PC-9 (cell line): ENCODE measurements at regions not wholly inside any gene's neighbourhood (a gene's known extent, or its start where the extent isn't known, plus 50 kb on each side); places are given as distances from the start of the nearest gene placed in this dataset.

Experiments
- BruUV-seq: library from RNA; stranded (reverse); fragments of 400-500 nt; replicated peaks from 2 replicates; lab custom pipeline; 2021; lab: Mats Ljungman, UMichigan
- CTCF ChIA-PET: fragments of 300-600 bp; sonication (Branson Sonifier 250); formaldehyde crosslinking; loops from one replicate; lab custom pipeline; 2022; ENCODE audit warnings: antibody characterized with exemption; lab: Charles Lee
- POLR2A ChIA-PET: fragments of 300-600 bp; sonication (Branson Sonifier 250); formaldehyde crosslinking; loops from one replicate; lab custom pipeline; 2022; ENCODE audit warnings: antibody characterized with exemption; ENCODE audit not compliant: unreplicated experiment; lab: Charles Lee
- DNase-seq, 2 experiments: peaks; one replicate each; pipeline versions ENCODE4 v3.0.0 to v3.0.0-alpha.2; 2015 to 2022; ENCODE audit warnings: mixed read lengths in 1 of 2
- H2AFZ ChIP-seq: fragments of 200-600 bp; sonication (generic); 2 replicates; pipeline ENCODE4 v1.8.1; 2017; ENCODE audit warnings: antibody characterized with exemption
- H3F3A ChIP-seq: fragments of 200-600 bp; sonication (generic); 2 replicates; pipeline ENCODE4 v1.8.1; 2017; ENCODE audit warnings: antibody characterized with exemption, mild to moderate bottlenecking, low read depth; ENCODE audit not compliant: insufficient read depth
- H3K27ac ChIP-seq: fragments of 200-600 bp; sonication (generic); 2 replicates; pipeline ENCODE4 v1.6.1; 2016; ENCODE audit warnings: mixed run types
- H3K27me3 ChIP-seq: fragments of 200-600 bp; sonication (generic); 2 replicates; pipeline ENCODE4 v1.6.1; 2016; ENCODE audit warnings: low read depth, mixed run types; ENCODE audit not compliant: insufficient read depth
- H3K36me3 ChIP-seq: fragments of 200-600 bp; sonication (generic); 2 replicates; pipeline ENCODE4 v1.6.1; 2016; ENCODE audit warnings: low read depth, mixed run types
- H3K4me1 ChIP-seq: fragments of 200-600 bp; sonication (generic); replicated peaks from 2 replicates; pipeline ENCODE4 v1.6.1; 2016; ENCODE audit warnings: mixed run types; ENCODE audit not compliant: insufficient read depth
- H3K4me2 ChIP-seq: fragments of 200-600 bp; sonication (generic); 2 replicates; pipeline ENCODE4 v1.6.1; 2017; ENCODE audit warnings: mixed run types
- H3K4me3 ChIP-seq: fragments of 200-600 bp; sonication (generic); 2 replicates; pipeline ENCODE4 v1.6.1; 2016; ENCODE audit warnings: mixed run types
- H3K79me2 ChIP-seq: fragments of 200-600 bp; sonication (generic); 2 replicates; pipeline ENCODE4 v1.6.1; 2017; ENCODE audit warnings: low read depth, mixed run types
- H3K9me2 ChIP-seq: fragments of 200-600 bp; sonication (generic); 2 replicates; pipeline ENCODE4 v1.8.1; 2017; ENCODE audit warnings: mild to moderate bottlenecking; ENCODE audit not compliant: insufficient read depth
- H3K9me3 ChIP-seq: fragments of 200-600 bp; sonication (generic); 2 replicates; pipeline ENCODE4 v1.8.1; 2016; ENCODE audit warnings: low read depth; ENCODE audit not compliant: insufficient read depth
- H4K20me1 ChIP-seq: fragments of 200-600 bp; sonication (generic); 2 replicates; pipeline ENCODE4 v1.8.1; 2017; ENCODE audit not compliant: insufficient read depth
- CTCF ChIP-seq: fragments of 200-600 bp; sonication (generic); conservative IDR thresholded peaks from 2 replicates; pipeline ENCODE4 v1.6.1; 2017; ENCODE audit warnings: mixed run types, antibody characterized with exemption, mild to moderate bottlenecking, moderate library complexity
- EZH2 ChIP-seq: fragments of 200-600 bp; sonication (generic); IDR thresholded peaks from 2 replicates; pipeline ENCODE4 v1.8.0; 2017; ENCODE audit warnings: antibody characterized with exemption, low read depth
- intact Hi-C: fragments of 100-400 bp; cut with micrococcal nuclease; formaldehyde crosslinking; loops from one replicate; pipeline ENCODE4 v1.10.0; 2022; ENCODE audit not compliant: unreplicated experiment

DNA sequence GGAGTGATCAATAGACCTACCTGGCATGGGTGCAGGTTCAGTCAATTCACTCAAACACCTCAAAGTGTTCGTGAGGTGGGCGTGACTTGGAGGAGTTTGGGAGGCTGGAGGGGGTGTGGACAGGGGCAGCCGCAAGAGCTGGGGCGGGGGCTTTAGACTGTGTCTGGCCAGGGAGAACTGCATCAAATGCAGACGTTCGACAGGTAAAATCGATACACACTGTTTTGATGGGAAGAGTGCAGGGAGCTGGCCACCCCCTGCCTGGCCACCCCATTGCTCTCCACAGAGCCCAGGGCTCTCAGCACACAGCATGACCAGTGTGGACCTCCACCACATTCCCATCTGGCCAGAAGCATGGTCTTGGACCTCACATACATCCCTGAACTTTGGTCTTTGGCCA, 412.1 kb downstream of the OCA2 start:
- H4K20me1 ChIP-seq = no peaks in the 10 kb centered on the region
- TF ChIP-seq CTCF = no peak
- no peak for TF ChIP-seq EZH2
- H3F3A ChIP-seq = no peaks in the 10 kb centered on the region
- no peak for DNase-seq
- no peaks in the 10 kb centered on the region for H3K79me2 ChIP-seq
- ChIA-PET CTCF (no interaction called here), POLR2A (no interaction called here)
- no peak overlapping the region for H2AFZ ChIP-seq
- no TSS peak for BruUV-seq
- no peaks in the 10 kb centered on the region for H3K9me3 ChIP-seq
- H3K4me2 ChIP-seq = no peak overlapping the region
- no peaks in the 10 kb centered on the region for H3K9me2 ChIP-seq
- H3K27ac ChIP-seq = no peak overlapping the region
- no peaks in the 10 kb centered on the region for H3K36me3 ChIP-seq
- intact Hi-C loops = no loop called here
- H3K4me1 ChIP-seq = no peaks in the 10 kb centered on the region
- H3K27me3 ChIP-seq = no peaks in the 10 kb centered on the region
- no peak overlapping the region for H3K4me3 ChIP-seq

DNA sequence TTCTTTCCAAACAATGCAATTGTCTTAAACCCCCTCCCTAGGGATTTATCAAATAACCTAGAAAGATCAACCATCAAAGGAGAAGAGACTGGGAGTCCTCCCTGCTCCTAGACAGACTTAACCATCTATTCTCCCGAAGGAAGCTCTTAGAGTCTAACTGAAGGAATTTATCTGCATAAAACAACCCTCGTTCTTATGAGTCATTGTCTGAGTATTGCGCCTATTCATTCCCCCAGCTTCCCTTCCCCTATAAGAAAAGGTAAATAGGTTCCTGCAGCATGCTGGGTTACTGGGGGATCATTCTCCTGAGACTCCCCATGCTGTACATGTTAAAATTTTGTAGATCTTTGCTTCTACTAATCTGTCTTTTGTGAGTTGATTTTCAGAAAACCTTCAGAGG, 412.7 kb downstream of the OCA2 start:
- DNase-seq = no peak
- Histone ChIP-seq H3K27me3 (no peaks in the 10 kb centered on the region), H3K9me2 (no peaks in the 10 kb centered on the region), H4K20me1 (no peaks in the 10 kb centered on the region), H3K9me3 (no peaks in the 10 kb centered on the region), H2AFZ (no peak overlapping the region), H3K27ac (no peak overlapping the region), H3K79me2 (no peaks in the 10 kb centered on the region), H3K36me3 (no peaks in the 10 kb centered on the region), H3K4me1 (no peaks in the 10 kb centered on the region), H3K4me3 (no peak overlapping the region), H3K4me2 (no peak overlapping the region), H3F3A (no peaks in the 10 kb centered on the region)
- POLR2A ChIA-PET = no interaction called here
- CTCF ChIA-PET = no interaction called here
- no peak for TF ChIP-seq EZH2
- no peak for TF ChIP-seq CTCF
- intact Hi-C loops = no loop called here
- BruUV-seq = no TSS peak

DNA sequence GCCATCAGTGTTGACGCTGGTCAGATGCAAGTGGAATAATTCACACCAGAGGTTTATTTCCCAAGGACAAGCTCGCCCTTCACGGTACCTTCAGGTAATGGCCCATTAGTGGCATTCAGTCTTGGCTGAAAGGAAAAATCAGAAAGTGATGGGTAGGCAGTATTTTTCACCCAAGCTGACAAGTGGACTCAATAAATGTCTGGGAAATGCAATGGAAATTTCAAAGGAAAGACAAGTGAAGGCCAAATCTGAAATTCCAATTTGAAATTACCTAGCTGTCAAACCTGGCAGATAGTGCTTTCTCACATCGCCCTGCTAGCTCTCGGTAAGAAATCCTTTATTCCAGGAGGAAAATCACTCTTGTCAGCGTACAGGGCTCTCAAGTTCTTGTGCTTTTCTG, 413.5 kb downstream of the OCA2 start:
- H3K36me3 ChIP-seq = no peaks in the 10 kb centered on the region
- POLR2A ChIA-PET = no interaction called here

More for the DNA sequence above, 413.5 kb downstream of the OCA2 start:
- no TSS peak for BruUV-seq
- no peaks in the 10 kb centered on the region for H3K79me2 ChIP-seq
- H2AFZ ChIP-seq = no peak overlapping the region
- no peak overlapping the region for H3K27ac ChIP-seq
- DNase-seq = no peak
- no peaks in the 10 kb centered on the region for H3K27me3 ChIP-seq
- CTCF ChIA-PET = no interaction called here
- no peaks in the 10 kb centered on the region for H3K4me1 ChIP-seq
- H3F3A ChIP-seq = no peaks in the 10 kb centered on the region
- no peaks in the 10 kb centered on the region for H3K9me2 ChIP-seq
- intact Hi-C loops = no loop called here
- H3K9me3 ChIP-seq = no peaks in the 10 kb centered on the region
- H3K4me3 ChIP-seq = no peak overlapping the region
- no peak for TF ChIP-seq CTCF
- no peak for TF ChIP-seq EZH2
- no peak overlapping the region for H3K4me2 ChIP-seq
- no peaks in the 10 kb centered on the region for H4K20me1 ChIP-seq
